ENCODE measurements at regions not wholly inside any gene's neighbourhood (a gene's known extent, or its start where the extent isn't known, plus 50 kb on each side); places are given as distances from the start of the nearest gene placed in this dataset.

DNA sequence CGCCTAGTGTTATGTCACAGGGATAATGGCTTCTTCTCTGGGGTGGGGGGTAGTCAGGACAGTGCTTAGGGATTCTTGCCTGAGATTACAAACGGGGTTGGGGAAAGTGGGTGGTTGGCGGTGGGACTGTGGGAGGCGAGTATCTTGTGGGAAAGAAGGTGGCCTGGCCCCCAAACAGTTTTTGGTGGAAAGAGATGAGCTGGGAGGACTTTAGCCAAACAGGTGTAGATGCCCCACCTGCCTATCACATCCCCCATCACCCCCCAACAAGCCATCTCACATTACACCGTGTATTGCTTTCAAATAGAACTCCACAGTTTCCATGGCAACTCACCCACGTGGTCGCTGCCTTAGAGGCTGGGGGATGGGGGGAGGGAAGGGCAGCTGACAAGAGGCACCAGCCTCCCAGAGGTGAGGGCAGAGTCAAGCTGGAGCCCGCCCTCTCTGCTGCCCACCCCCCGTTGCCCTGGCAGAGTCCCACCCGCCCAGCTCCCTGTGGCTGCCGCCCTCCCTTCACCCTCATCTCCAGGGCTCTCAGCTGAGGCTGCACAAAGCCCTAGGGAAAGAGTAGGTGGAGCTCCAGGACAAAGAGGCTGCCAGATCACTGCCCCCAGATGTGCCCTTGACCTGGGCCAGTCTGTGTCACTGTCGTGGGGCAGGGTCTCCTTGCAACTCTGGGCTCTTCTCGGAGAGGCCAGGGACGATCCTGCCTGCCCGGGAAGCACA is 98.3 kb downstream of the LRRC74A start:
- DNase-seq = peak; percentile 72

DNA sequence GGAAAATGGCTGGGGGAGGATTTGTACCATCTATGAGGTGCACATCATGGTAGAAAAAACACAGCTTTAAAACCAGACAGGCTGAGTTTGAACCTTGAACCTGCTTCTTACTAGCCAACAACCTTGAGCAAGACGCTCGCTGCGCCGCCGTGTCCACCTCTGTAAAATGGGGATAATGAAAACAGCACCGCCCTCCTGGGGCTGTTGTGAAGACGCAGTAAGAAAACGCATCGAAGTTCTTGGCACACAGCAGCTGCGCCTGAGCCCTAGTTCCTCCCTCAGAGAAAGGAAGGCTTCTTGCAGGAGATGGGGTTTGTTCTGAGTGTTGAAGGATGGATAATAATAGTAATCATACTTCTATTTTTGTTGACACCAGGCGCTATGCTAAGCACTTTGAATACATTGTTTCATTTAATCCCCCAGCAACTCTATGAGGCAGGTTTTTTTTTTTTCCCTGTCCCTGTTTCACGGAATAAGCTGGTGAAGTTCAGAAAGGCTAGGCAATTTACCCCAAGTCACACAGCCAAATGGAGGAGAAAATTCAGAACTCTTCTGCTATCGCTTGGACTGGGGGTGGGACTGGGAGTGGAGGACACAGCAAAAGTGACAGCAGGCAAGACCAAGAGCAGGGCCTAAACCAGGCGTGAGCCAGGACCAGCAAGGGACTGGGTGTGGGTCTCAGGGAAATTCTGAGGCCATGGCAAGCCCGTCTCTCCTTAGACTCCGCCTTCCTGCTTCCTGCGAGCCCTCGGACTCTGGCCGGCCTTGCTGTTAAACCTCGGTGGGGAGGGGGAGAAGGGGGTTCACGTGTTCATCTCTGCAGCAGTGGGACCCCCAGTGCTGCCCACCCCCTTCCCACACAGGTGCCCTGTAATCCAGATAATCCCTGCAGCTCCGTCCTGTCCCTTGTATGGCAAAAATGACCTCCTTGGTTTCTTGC is 97.5 kb downstream of the LRRC74A start:
- DNase-seq = no peak

- DNase-seq = no peak
Observed at GRCh38 chr14:76922584-76922983, 96.4 kb downstream of the LRRC74A start.

GRCh38 chr14:76922092-76922491 is 95.9 kb downstream of the LRRC74A start:
- no peak for DNase-seq

- DNase-seq = no peak
Observed at GRCh38 chr14:76921088-76921399, 94.8 kb downstream of the LRRC74A start.

- no peak for DNase-seq
Observed at GRCh38 chr14:76920331-76921087, 94.3 kb downstream of the LRRC74A start.

DNA sequence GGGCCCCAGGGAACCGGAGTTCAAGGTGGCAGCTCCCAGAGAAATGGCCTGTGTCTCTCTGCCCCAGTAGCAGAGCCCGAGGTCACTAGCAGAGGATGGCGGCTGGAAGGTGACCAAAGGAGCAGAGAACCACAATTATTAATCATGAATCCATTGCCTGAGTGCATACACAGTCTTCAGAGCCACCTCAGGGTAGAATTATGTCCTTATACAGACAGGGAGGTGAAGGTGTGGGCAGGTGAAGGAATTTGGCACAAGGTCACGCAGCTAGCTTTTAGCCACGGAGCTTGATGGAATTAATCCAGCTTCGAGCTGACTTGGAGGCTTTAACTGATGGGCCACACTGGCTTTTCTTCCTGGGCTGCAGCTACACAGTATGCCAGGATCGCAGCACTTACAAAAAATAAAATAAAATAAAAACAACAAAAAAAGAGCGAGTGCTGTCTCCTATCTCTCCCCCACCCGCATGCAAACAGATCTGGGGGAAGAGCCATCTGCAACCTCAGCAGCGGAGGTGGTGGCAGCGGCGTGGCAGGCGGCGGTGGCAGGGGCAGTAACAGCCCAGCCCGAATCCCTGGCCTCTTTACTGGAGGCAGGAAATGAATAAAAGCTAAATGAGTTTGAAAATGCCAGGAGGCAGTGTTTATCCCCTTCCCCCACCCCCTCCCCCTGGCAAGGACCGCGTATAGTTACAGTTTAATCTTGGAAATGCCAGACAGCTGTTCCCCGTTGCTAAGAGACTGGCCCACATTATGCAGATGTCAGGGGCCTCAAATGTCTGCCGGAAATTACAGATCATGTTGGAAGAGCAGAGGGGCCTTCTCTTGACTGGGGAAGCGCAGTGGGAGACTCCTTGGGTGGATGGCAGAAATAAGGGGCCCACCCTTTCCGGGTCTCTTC is 93.5 kb downstream of the LRRC74A start:
- peak; percentile 42 for DNase-seq

All from CD4-positive, alpha-beta T cell treated with Interleukin-12 subunit alpha and Interleukin-12 subunit beta, for 1 hour (primary cell).